Glutamatergic neuron (in vitro differentiated cells): ENCODE measurements at regions not wholly inside any gene's neighbourhood (a gene's known extent, or its start where the extent isn't known, plus 50 kb on each side); places are given as distances from the start of the nearest gene placed in this dataset.

Experiments used
- DNase-seq: peaks from one replicate; pipeline ENCODE4 v3.0.0; 2022
- H3K27ac Mint-ChIP-seq: one replicate; pipeline ENCODE4 v1.8.0; 2020; ENCODE audit warnings: mild to moderate bottlenecking, mixed read lengths, inconsistent platforms; ENCODE audit not compliant: unreplicated experiment
- H3K27me3 Mint-ChIP-seq: one replicate; pipeline ENCODE4 v1.8.0; 2020; ENCODE audit warnings: mild to moderate bottlenecking, moderate library complexity, mixed read lengths, inconsistent platforms; ENCODE audit not compliant: unreplicated experiment
- H3K36me3 Mint-ChIP-seq: one replicate; pipeline ENCODE4 v1.8.0; 2020; ENCODE audit warnings: mild to moderate bottlenecking, mixed read lengths, inconsistent platforms; ENCODE audit not compliant: unreplicated experiment
- H3K4me1 Mint-ChIP-seq: one replicate; pipeline ENCODE4 v1.8.0; 2020; ENCODE audit warnings: mild to moderate bottlenecking, low read depth, mixed read lengths, inconsistent platforms; ENCODE audit not compliant: unreplicated experiment
- H3K4me3 Mint-ChIP-seq: one replicate; pipeline ENCODE4 v1.8.0; 2020; ENCODE audit warnings: mild to moderate bottlenecking, mixed read lengths, inconsistent platforms; ENCODE audit not compliant: unreplicated experiment
- H3K9me3 Mint-ChIP-seq: one replicate; pipeline ENCODE4 v1.8.0; 2020; ENCODE audit warnings: mild to moderate bottlenecking, moderate library complexity, mixed read lengths, inconsistent platforms; ENCODE audit not compliant: unreplicated experiment
- TF ChIP-seq, protein P1 (sequence below): fragments of 200-600 bp; sonication (generic); IDR thresholded peaks from one replicate; pipeline ENCODE4 v1.5.0; 2021; ENCODE audit not compliant: partially characterized antibody, unreplicated experiment

GRCh38 chr14:76613616-76614015 lies 147.7 kb upstream of the VASH1 start:
- no peak for DNase-seq
- no peak overlapping the region for H3K4me3 Mint-ChIP-seq
- H3K36me3 Mint-ChIP-seq: peaks cover 9% of the 10 kb centered on the region
- TF ChIP-seq, protein P1, sequence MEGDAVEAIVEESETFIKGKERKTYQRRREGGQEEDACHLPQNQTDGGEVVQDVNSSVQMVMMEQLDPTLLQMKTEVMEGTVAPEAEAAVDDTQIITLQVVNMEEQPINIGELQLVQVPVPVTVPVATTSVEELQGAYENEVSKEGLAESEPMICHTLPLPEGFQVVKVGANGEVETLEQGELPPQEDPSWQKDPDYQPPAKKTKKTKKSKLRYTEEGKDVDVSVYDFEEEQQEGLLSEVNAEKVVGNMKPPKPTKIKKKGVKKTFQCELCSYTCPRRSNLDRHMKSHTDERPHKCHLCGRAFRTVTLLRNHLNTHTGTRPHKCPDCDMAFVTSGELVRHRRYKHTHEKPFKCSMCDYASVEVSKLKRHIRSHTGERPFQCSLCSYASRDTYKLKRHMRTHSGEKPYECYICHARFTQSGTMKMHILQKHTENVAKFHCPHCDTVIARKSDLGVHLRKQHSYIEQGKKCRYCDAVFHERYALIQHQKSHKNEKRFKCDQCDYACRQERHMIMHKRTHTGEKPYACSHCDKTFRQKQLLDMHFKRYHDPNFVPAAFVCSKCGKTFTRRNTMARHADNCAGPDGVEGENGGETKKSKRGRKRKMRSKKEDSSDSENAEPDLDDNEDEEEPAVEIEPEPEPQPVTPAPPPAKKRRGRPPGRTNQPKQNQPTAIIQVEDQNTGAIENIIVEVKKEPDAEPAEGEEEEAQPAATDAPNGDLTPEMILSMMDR: no peak
- H3K27me3 Mint-ChIP-seq: peaks cover 2% of the 10 kb centered on the region
- no peak overlapping the region for H3K27ac Mint-ChIP-seq
- no peaks in the 10 kb centered on the region for H3K9me3 Mint-ChIP-seq
- H3K4me1 Mint-ChIP-seq: no peaks in the 10 kb centered on the region

- TF ChIP-seq, protein P1: no peak
- H3K27ac Mint-ChIP-seq: no peak overlapping the region
- H3K4me3 Mint-ChIP-seq: no peak overlapping the region
- DNase-seq: no peak
- no peaks in the 10 kb centered on the region for H3K9me3 Mint-ChIP-seq
- H3K4me1 Mint-ChIP-seq: no peaks in the 10 kb centered on the region
- peaks cover 9% of the 10 kb centered on the region for H3K36me3 Mint-ChIP-seq
- H3K27me3 Mint-ChIP-seq: peaks cover 2% of the 10 kb centered on the region
Measured at GRCh38 chr14:76615331-76615730, 145.9 kb upstream of the VASH1 start.

DNA sequence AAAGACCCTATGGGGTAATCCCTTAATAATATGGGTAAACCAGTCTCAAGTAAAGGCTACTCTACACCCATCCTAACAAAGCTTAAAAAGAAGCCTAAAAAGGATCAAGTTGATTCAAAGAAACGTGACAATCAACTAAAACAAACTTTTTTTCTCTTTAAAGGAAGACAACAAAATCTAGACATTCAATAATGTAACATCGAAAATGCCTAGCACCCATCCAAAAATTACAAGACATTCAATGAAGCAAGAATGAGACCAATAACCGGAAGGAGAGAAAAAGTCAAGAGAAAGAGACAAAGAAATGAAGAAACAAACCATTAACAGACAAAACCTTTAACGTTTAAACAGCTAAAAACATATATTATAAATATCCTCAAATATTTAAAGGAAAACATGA lies 143.8 kb upstream of the VASH1 start:
- Mint-ChIP-seq H3K9me3 (no peaks in the 10 kb centered on the region), H3K4me1 (no peaks in the 10 kb centered on the region), H3K4me3 (no peak overlapping the region), H3K27ac (no peak overlapping the region), H3K27me3 (peaks cover 2% of the 10 kb centered on the region), H3K36me3 (peaks cover 9% of the 10 kb centered on the region)
- TF ChIP-seq, protein P1: no peak
- no peak for DNase-seq

GRCh38 chr14:76636602-76637001 lies 124.7 kb upstream of the VASH1 start:
- peaks cover 5% of the 10 kb centered on the region for H3K27me3 Mint-ChIP-seq
- H3K4me3 Mint-ChIP-seq: no peak overlapping the region
- H3K9me3 Mint-ChIP-seq: peaks cover 2% of the 10 kb centered on the region
- TF ChIP-seq, protein P1: no peak
- DNase-seq: no peak
- H3K36me3 Mint-ChIP-seq: no peaks in the 10 kb centered on the region
- H3K27ac Mint-ChIP-seq: no peak overlapping the region
- H3K4me1 Mint-ChIP-seq: peaks cover 15% of the 10 kb centered on the region

- DNase-seq: no peak
- Mint-ChIP-seq H3K9me3 (peaks cover 6% of the 10 kb centered on the region), H3K4me3 (no peak overlapping the region), H3K27me3 (peaks cover 9% of the 10 kb centered on the region), H3K36me3 (peaks cover 3% of the 10 kb centered on the region), H3K4me1 (peaks cover 19% of the 10 kb centered on the region), H3K27ac (no peak overlapping the region)
- TF ChIP-seq, protein P1: no peak
Measured at GRCh38 chr14:76638841-76639240, 122.4 kb upstream of the VASH1 start.
